NCI-H146 (cell line): ENCODE measurements at regions not wholly inside any gene's neighbourhood (a gene's known extent, or its start where the extent isn't known, plus 50 kb on each side); places are given as distances from the start of the nearest gene placed in this dataset.
A peak's percentile ranks its signal among the peaks of the same experiment; 100 is the strongest.

Experiments used
- DNase-seq: peaks from one replicate; lab custom pipeline; 2025; lab: John Stamatoyannopoulos, UW

- no peak for DNase-seq
These were observed 167.6 kb downstream of the WT1 start for GRCh38 chr11:32267679-32268187.

- DNase-seq: no peak
These were observed 161.4 kb downstream of the WT1 start for GRCh38 chr11:32273931-32274330.

- no peak for DNase-seq
These were observed 155.7 kb downstream of the WT1 start for GRCh38 chr11:32279672-32280071.

GRCh38 chr11:32280339-32280738 lies 155.0 kb downstream of the WT1 start:
- DNase-seq: no peak

GRCh38 chr11:32288276-32288675 lies 147.1 kb downstream of the WT1 start:
- DNase-seq: no peak

DNA sequence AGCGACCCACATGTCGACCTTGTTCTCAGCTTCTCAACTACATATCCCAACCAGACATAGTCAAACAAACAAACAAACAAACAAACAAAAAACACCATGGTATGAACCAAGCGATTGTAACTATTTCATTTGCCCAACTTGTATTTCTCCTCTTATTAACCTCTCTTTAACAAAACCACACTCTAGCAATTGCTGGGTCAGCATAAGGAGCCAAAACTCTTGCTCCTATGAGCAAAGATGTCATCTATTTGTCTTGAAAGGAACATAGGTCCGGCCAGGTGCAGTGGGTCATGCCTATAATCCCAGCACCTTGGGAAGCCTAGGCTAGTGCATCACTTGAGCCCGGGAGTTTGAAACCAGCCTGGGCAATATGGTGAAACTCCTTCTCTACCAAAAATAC lies 145.6 kb downstream of the WT1 start:
- DNase-seq: no peak

DNA sequence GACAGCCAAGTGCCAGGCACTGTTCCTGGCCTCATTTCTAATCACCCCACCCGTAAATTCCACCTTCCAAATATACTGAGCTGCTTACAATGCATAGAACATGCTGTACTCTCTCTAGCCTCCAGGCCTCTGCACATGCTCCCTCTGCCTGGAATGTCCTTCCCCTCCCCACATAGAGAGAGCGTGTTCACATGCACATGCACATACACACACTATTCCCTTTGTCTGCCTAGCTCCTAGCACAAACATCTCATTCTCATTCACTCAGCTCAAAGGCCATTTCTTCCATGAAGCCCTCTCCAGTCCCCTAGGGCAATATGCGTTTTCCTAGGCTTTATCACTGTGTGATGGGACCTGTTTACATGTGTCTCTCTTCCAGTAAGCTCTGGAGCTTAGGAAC lies 144.6 kb downstream of the WT1 start:
- DNase-seq: no peak

- no peak for DNase-seq
These were observed 137.7 kb downstream of the WT1 start for GRCh38 chr11:32297611-32298011.

DNA sequence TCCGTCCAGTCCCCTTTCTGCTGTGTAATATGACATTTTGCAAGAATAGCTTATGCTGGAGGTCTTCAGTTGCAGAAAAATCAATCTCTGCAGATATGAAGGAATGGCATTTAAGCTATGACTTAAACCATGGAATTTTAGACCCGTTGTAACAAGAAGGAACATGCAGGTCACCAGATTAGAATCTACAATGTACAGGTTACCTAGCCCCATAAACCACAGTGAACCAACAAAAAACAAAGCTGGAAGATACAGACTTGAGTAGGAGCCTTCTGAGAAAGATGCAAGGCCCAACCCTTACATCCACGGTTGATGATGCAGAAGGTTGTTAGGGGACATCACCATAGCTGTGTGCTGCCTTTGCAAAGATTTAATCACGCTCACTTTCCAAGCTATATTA lies 132.5 kb downstream of the WT1 start:
- DNase-seq: no peak

DNA sequence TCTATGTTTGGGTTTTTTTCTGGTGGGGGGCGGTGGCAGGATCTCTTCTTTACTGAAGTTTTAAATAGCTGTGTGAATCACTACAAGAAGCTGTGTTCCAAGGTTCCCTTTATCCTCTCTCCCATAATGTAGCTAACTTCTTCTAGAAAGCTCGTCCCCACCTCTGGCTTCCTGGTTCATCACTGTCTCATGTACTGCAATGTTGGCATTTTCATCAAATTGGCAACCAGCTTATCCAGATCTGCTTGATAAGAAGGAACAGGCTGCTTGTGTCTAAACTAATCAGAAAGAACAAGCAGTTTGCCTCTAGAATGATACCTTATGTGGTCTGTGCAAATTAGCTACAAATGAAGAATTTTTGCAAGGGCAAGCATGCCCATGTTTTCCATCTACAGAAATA lies 130.8 kb downstream of the WT1 start:
- DNase-seq: no peak

DNA sequence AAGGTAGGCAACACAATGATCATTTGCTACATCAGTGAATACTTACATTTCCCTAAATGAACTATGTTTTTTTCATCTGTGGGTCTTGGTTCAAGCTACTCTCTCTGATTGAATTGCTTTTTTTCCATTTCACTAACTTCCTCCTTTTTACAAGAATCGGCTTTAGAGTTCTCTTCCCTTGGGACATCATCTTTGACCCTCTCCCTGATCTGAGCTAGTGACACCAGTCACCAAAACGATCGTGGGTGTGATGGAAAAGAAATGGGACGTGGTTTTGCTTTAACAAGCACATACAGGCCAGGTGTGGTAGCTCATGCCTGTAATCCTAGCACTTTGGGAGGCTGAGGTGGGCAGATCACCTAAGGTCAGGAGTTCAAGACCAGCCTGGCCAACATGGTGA lies 129.9 kb downstream of the WT1 start:
- DNase-seq: no peak

- no peak for DNase-seq
These were observed 127.9 kb downstream of the WT1 start for GRCh38 chr11:32307471-32307870.

GRCh38 chr11:32307913-32308312 lies 127.4 kb downstream of the WT1 start:
- DNase-seq: no peak

DNA sequence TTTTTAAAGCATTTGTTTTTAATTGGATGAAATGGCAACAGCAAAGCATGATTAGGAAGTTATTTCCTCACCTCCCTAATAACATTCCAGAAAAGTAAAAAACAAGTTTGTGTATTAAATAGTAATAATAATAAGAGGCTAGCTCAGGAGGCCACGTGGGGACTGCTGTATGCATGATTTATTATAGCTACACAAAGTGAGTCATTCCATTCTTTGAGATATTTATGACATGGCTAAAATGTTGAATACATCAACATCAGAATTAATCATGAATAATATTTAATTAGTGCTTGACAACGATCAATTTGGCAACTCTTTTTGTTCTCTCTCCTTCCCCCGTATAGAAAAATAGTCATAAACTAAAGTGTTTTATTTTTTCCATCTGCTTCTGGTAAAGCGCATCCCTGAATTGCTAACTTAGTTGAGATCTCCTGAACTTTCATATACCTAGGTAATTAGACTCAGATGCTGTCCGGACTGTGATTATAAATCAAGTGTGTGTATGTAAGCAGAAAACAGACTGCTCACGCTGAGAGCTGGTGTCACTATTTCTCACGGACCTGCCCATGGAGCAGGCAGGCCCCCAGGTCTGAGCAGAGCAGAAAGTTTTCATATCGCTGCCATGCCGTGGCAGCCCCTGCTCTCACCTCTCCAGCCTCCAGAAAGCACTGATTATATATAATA lies 125.7 kb downstream of the WT1 start:
- DNase-seq: no peak

GRCh38 chr11:32310214-32310601 lies 125.1 kb downstream of the WT1 start:
- DNase-seq: no peak

DNA sequence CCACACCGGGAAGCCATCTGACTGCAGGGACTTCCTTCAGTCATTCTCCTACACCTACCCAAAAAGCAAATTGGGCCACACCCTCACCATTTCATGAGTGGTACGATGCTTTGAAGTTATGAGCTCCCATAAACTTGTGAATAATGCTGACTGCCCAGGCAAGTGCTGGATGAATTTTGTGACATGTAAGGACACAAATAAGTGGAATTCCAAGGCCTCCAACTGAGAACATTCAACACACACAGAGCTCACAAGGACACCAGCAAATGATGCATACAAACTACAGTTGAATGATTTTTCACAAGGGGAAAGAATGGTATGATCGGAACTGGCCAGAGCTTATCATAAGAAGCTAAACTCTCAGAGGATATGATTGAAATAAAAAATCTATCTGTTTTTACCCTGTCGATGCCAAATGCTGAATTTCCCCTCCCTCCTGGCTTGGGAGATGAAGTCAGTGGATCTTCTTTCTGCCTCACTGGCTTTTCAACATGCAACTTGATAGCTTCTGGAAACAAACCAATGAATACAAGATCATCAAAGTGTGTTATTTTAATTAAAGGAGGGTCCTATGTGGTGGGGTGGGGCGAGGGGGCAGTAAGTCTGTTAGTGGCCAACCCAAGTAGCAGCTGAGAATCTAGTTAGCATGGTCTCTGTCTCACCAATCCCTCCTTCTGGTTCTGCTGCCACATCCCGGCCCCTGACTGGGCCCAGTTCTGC lies 123.8 kb downstream of the WT1 start:
- no peak for DNase-seq

DNA sequence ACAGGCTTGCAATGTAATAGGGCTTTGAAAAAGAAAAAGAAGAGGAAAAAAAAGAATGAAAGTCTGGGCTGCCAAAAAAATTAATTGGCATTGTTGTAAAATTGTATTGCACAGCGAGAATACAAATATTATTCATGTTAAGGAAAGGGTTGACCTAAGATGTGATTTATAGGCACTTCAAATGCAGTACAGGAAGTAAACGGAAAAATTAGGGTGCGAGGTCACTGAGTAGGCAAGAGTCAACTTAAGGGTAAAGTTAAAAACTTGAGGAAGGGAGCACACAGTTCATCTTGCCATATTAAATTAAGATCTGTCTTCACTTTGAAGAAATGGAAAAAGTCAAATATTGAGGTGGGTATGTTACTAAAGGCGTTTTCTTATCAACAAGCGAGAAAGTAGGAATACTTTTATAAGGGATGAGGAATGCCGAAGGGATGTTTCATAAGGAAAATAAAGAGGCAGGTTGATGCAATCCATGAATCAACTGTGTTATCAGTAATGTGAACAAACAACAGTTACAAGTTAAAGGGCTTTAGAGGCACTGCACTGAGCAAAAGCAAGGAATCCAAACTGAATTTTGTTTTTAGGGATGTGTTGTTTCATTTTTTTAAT lies 123.0 kb downstream of the WT1 start:
- DNase-seq: no peak

DNA sequence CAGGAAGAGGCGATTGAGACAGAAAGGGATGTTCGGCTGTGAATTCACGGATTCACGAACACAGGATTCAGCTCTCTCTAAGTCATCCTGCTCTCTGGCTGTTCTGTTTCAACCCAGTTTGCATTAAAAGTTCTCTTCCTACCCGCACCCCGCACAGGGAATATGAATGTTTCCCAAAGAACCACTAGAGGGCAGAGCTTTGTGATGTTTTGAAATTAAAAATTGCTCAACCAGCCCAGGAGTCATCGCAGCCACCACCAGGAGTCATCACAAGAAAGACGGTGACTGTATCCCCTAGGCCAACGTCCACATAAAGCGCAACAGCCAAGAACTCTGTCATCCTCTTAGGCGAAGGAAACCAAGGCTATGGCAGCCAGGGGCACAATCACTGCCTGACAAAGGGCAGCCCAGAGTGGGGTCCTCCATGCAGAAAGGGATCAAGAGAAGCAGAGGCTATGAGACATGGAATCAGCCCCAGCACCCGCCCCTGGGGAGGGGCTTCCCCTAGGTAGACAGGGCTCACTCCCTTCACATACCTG lies 122.4 kb downstream of the WT1 start:
- DNase-seq: peak; percentile 11

- DNase-seq: no peak
These were observed 121.9 kb downstream of the WT1 start for GRCh38 chr11:32313477-32313876.

DNA sequence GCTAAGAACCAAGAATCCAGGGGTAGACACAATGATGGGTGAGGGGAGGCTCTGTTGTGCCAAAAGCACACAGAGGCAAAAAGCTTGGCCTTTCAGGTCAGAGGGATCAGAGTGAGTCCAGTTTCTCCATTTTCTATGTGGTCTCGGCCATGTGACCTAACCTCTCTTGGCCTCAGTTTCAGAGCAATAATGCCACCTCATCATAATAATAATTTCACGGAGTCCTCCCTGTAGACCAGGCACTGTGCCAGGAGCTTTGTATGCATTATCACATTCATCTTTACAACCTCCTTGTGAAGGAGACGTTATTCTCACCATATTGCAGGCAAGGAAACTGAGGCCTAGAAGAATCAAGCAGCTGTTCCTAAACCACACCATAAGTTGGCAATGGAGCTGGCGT lies 120.2 kb downstream of the WT1 start:
- DNase-seq: no peak

GRCh38 chr11:32316232-32316631 lies 119.1 kb downstream of the WT1 start:
- no peak for DNase-seq

DNA sequence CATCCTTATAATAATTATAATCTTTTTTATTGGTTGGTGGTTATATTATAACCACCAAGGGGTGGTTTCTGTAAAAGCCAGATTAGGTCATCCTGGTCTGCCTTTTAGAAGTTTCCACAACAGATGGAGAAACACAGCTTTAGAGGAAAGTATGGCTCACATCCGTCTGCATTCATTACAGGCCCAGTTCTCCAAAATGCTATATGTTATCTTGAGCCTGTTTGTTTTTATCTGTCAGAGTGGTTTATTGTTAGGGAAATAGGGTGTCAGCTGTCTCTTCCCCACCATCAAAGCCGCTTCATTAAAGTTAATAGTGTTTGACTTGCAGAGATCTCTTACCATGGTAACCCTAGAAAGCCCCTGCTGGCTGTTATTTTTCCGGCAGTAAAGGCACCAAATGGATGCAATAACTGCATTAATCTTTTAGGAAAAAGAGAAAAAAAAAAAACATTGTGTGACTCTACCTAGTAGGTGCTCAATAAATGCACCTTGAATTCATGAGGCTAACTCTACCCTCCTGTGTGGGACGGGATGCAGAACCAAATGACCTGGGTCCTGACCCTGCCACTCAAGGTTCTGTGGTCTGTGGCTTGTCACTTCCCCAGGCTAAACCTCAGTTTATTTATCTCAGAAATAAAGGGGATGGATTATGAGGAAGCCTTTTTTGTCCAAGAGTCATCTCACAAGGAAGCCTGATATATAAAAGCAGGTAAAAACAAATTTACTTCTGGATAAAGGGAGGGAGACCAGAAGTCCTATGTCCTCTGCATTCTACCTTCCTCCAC lies 118.3 kb downstream of the WT1 start:
- no peak for DNase-seq
